Astrocyte of the spinal cord (primary cell): ENCODE measurements at regions not wholly inside any gene's neighbourhood (a gene's known extent, or its start where the extent isn't known, plus 50 kb on each side); places are given as distances from the start of the nearest gene placed in this dataset.

ENCODE experiments used
- DNase-seq: peaks from one replicate; pipeline ENCODE4 v3.0.0; 2011; ENCODE audit warnings: low read depth, low spot score
- H3K4me3 ChIP-seq: 2 replicates; pipeline ENCODE4 v1.5.1; 2011; ENCODE audit warnings: low read depth, mild to moderate bottlenecking, low read length, moderate library complexity
- CTCF ChIP-seq: IDR thresholded peaks from 2 replicates; pipeline ENCODE4 v1.5.1; 2012; ENCODE audit warnings: low read depth, mild to moderate bottlenecking, low read length, inconsistent platforms
- in situ Hi-C: cut with HindIII; loops from 2 replicates; pipeline ENCODE4 v1.10.0; 2017; ENCODE audit warnings: low sequenced_read_pairs

- H3K4me3 ChIP-seq = no peak overlapping the region
- in situ Hi-C loops = no loop called here
- no peak for DNase-seq
- TF ChIP-seq CTCF = no peak
Observed at GRCh38 chr1:55697997-55698535, 482.9 kb upstream of the USP24 start.

GRCh38 chr1:55696891-55697290 lies 481.7 kb upstream of the USP24 start:
- H3K4me3 ChIP-seq = no peak overlapping the region
- DNase-seq = no peak
- no peak for TF ChIP-seq CTCF
- in situ Hi-C loops = no loop called here

GRCh38 chr1:55696181-55696754 lies 481.1 kb upstream of the USP24 start:
- in situ Hi-C loops = no loop called here
- H3K4me3 ChIP-seq = no peak overlapping the region
- TF ChIP-seq CTCF = no peak
- DNase-seq = peak; percentile 81

- in situ Hi-C loops = no loop called here
- TF ChIP-seq CTCF = no peak
- H3K4me3 ChIP-seq = no peak overlapping the region
- no peak for DNase-seq
Observed at GRCh38 chr1:55695552-55695951, 480.4 kb upstream of the USP24 start.

- H3K4me3 ChIP-seq = no peak overlapping the region
- no peak for TF ChIP-seq CTCF
- no peak for DNase-seq
- in situ Hi-C loops = no loop called here
Observed at GRCh38 chr1:55695151-55695550, 480.0 kb upstream of the USP24 start.

GRCh38 chr1:55694310-55694801 lies 479.2 kb upstream of the USP24 start:
- no peak for TF ChIP-seq CTCF
- DNase-seq = no peak
- in situ Hi-C loops = no loop called here
- H3K4me3 ChIP-seq = no peak overlapping the region
